ENCODE measurements at regions not wholly inside any gene's neighbourhood (a gene's known extent, or its start where the extent isn't known, plus 50 kb on each side); places are given as distances from the start of the nearest gene placed in this dataset.

DNA sequence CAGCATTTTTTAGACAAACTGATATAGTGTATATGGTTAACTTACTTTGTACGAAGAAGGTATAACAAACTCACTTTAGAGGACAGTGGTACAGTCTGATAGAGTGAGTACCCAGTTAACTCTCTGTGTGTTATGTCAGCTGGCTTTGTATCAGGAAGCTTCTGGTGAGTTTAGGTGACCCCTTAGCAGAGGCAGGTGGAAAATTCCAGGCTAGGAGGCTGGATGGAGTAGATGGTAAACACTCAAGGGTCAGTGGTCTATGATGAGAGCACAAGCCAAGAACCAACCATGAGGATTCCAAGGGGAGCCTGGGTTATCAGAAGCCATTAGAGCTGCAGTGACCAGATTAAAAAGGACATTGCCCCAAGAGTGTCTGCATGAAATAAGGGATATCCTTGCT is 227.3 kb upstream of the CENPE start:
- TF ChIP-seq CTCF (CRISPR knock-in tag; IDR thresholded peaks at IDR 0.05) (no peak), NONO (IDR thresholded peaks at IDR 0.05) (no peak), NONO (CRISPR knock-in tag; conservative IDR thresholded peaks at IDR 0.05) (no peak)

All from HepG2 (cell line).